GM18498 (cell line): ENCODE measurements at regions not wholly inside any gene's neighbourhood (a gene's known extent, or its start where the extent isn't known, plus 50 kb on each side); places are given as distances from the start of the nearest gene placed in this dataset.

ENCODE experiments used
- ATAC-seq: cut with Tn5 transposase; IDR thresholded peaks from one replicate; pipeline ENCODE4 v1.9.1; 2021; ENCODE audit warnings: mild to moderate bottlenecking, moderate library complexity; ENCODE audit not compliant: unreplicated experiment

- no peak for ATAC-seq
These were observed 539.5 kb downstream of the TBC1D22A start for GRCh38 chr22:47301820-47302475.

- no peak for ATAC-seq
These were observed 538.4 kb downstream of the TBC1D22A start for GRCh38 chr22:47300698-47301405.

GRCh38 chr22:47299863-47300697 is 537.6 kb downstream of the TBC1D22A start:
- no peak for ATAC-seq

GRCh38 chr22:47299211-47299862 is 536.9 kb downstream of the TBC1D22A start:
- no peak for ATAC-seq

- ATAC-seq: no peak
These were observed 535.8 kb downstream of the TBC1D22A start for GRCh38 chr22:47298017-47298785.

GRCh38 chr22:47297261-47298016 is 535.0 kb downstream of the TBC1D22A start:
- no peak for ATAC-seq

GRCh38 chr22:47296405-47297260 is 534.2 kb downstream of the TBC1D22A start:
- ATAC-seq: no peak

GRCh38 chr22:47295982-47296381 is 533.5 kb downstream of the TBC1D22A start:
- ATAC-seq: no peak

- ATAC-seq: no peak
These were observed 532.9 kb downstream of the TBC1D22A start for GRCh38 chr22:47295226-47295901.

- ATAC-seq: no peak
These were observed 532.1 kb downstream of the TBC1D22A start for GRCh38 chr22:47294576-47294975.

- ATAC-seq: no peak
These were observed 531.7 kb downstream of the TBC1D22A start for GRCh38 chr22:47294222-47294532.

- ATAC-seq: no peak
These were observed 531.1 kb downstream of the TBC1D22A start for GRCh38 chr22:47293368-47294221.

- no peak for ATAC-seq
These were observed 530.3 kb downstream of the TBC1D22A start for GRCh38 chr22:47292546-47293320.

GRCh38 chr22:47291565-47292495 is 529.4 kb downstream of the TBC1D22A start:
- ATAC-seq: no peak

GRCh38 chr22:47290706-47291430 is 528.4 kb downstream of the TBC1D22A start:
- no peak for ATAC-seq
